ENCODE measurements at regions not wholly inside any gene's neighbourhood (a gene's known extent, or its start where the extent isn't known, plus 50 kb on each side); places are given as distances from the start of the nearest gene placed in this dataset.

GRCh38 chr17:51563961-51564360 is 303.6 kb downstream of the UTP18 start:
- no peak for DNase-seq

GRCh38 chr17:51572115-51572514 is 311.8 kb downstream of the UTP18 start:
- no peak for DNase-seq
